Body of pancreas (tissue), 4 donors: ENCODE measurements at regions not wholly inside any gene's neighbourhood (a gene's known extent, or its start where the extent isn't known, plus 50 kb on each side); places are given as distances from the start of the nearest gene placed in this dataset.

Source experiments
- CTCF ChIP-seq, 7 experiments: fragments of 450-650 bp in 4 of 7; fragments of 200-600 bp in 3 of 7; sonication (generic) in 3 of 7; IDR thresholded peaks; one replicate each; pipeline ENCODE4 v1.5.1; 2016 to 2019; ENCODE audit warnings: antibody characterized with exemption in 7 of 7
- POLR2A ChIP-seq, 3 donors: fragments of 450-650 bp; IDR thresholded peaks; one replicate each; pipeline ENCODE4 v1.6.1; 2016; ENCODE audit warnings: antibody characterized with exemption in 3 of 3, mild to moderate bottlenecking in 2 of 3

- TF ChIP-seq CTCF (IDR thresholded peaks at IDR 0.05) (no peak), POLR2A (IDR thresholded peaks at IDR 0.05) (no peak)
Measured at GRCh38 chr10:81036257-81036656, 498.6 kb downstream of the SH2D4B start.
